Activated CD8-positive, alpha-beta memory T cell treated with anti-CD3 and anti-CD28 coated beads, Interleukin-2, amount 50 U/mL, for 24 hours (primary cell): ENCODE measurements at regions not wholly inside any gene's neighbourhood (a gene's known extent, or its start where the extent isn't known, plus 50 kb on each side); places are given as distances from the start of the nearest gene placed in this dataset.

Experiments
- DNase-seq: peaks from one replicate; pipeline ENCODE4 v3.0.0-alpha.2; 2020; ENCODE audit errors: extremely low read depth

- no peak for DNase-seq
These were observed 163.7 kb upstream of the SLC30A5 start for GRCh38 chr5:68930139-68930538.

- DNase-seq, result no peak
These were observed 160.9 kb upstream of the SLC30A5 start for GRCh38 chr5:68932830-68933434.

DNA sequence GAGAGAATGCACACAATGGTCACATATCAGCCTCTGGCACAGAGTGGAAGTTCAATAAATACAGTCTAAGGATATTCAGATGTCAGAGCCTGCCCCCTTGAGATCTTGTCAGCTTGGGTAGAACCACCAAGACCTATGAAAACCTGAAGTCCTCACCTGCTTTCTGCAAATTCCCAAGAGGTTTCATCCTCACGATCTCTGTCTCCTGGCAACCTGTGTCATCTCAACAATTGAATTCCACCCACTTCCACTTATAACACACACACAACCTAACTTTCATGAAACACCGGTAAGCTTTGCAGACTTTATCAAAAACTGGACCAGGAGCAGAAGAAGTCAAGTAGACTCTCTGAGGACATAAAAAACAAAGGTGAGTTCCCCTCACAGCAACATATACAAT, 151.6 kb upstream of the SLC30A5 start:
- DNase-seq, result no peak

DNA sequence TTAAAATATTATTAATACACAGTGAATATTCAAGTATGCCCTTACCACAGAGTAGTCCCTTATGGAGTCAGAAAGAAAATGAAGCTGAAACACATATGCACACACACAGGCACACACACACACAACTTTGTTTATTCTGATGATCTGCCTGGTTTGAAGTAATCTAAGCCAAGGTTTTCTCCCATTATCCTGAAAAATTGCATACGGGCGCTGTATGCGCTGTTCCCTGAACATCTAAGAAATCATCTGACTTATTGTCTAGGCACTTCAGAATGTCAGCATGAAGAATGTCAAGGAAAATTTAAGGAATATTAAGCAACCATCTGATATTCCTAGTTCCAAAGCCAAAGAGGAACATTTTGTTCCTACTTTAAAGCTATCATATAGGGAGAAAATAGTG, 147.1 kb upstream of the SLC30A5 start:
- DNase-seq, result no peak

DNA sequence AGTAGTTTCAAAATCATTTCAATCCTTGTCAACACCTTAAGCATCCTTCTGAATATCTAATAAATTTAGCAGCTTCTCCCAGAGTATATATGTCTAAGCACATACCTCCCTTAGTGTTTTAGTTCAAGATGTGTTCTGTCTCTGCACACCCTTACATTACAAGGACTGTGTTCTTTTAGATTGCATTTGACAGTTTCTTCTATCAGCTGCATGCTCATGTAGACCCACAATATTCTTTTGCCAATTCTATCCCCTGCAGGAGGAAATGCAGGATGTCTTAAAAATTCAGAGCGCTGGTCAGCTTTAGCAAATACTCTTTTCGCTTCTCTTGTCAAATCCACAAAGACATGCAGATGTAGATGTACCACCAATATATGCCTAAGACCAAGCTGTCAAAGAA, 145.8 kb upstream of the SLC30A5 start:
- DNase-seq, result no peak

- no peak for DNase-seq
These were observed 144.6 kb upstream of the SLC30A5 start for GRCh38 chr5:68949256-68949655.

- DNase-seq, result no peak
These were observed 144.1 kb upstream of the SLC30A5 start for GRCh38 chr5:68949711-68950110.

DNA sequence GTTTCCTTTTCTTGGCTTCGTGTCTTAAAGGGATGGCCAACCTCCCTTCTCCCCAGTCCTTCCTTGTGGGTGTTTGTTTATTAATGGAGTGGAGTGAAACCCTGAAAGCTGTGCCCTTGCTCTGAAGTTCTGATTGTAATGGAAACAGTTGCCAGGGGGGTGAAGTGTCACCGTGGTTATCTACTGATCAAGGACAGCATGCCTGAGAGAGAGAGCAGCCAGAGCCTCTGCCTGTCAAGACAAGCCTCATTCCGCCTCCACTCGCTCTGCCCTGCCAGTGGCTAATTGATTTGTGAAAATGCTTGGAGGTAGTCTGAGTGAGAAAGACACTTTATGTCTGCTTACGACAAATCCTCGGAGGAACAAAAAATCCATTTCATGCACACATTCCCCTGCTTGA, 143.7 kb upstream of the SLC30A5 start:
- DNase-seq, result no peak

GRCh38 chr5:68950930-68951329, 142.9 kb upstream of the SLC30A5 start:
- DNase-seq, result no peak

- no peak for DNase-seq
These were observed 140.5 kb upstream of the SLC30A5 start for GRCh38 chr5:68953231-68953874.

- DNase-seq, result no peak
These were observed 139.8 kb upstream of the SLC30A5 start for GRCh38 chr5:68953875-68954617.

- DNase-seq, result no peak
These were observed 139.2 kb upstream of the SLC30A5 start for GRCh38 chr5:68954618-68954910.

DNA sequence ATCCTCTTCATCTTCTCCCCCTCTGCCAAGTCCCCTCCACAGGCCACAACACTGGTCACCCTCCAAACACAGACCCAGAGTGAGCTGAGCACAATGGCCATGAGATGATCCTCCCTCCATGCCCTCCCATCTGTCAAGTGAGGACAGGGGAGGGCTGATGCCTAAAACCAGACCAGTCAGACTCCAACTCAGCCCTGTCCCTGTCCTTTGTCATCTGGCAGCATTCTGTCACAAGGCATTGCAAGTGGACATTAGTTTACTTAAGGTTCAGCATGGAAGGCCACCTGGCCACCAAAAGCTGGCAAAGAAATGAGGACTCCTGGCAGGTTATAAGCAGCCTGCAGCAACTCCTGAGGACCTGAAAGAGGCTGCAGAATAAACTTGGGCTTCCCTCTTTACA, 136.2 kb upstream of the SLC30A5 start:
- DNase-seq, result no peak

GRCh38 chr5:68958428-68958827, 135.4 kb upstream of the SLC30A5 start:
- no peak for DNase-seq

GRCh38 chr5:68960456-68960855, 133.4 kb upstream of the SLC30A5 start:
- DNase-seq, result no peak

- DNase-seq, result no peak
These were observed 132.9 kb upstream of the SLC30A5 start for GRCh38 chr5:68960961-68961360.

GRCh38 chr5:68961762-68962161, 132.1 kb upstream of the SLC30A5 start:
- no peak for DNase-seq

GRCh38 chr5:68962757-68963484, 130.9 kb upstream of the SLC30A5 start:
- no peak for DNase-seq

GRCh38 chr5:68964679-68965078, 129.1 kb upstream of the SLC30A5 start:
- no peak for DNase-seq

DNA sequence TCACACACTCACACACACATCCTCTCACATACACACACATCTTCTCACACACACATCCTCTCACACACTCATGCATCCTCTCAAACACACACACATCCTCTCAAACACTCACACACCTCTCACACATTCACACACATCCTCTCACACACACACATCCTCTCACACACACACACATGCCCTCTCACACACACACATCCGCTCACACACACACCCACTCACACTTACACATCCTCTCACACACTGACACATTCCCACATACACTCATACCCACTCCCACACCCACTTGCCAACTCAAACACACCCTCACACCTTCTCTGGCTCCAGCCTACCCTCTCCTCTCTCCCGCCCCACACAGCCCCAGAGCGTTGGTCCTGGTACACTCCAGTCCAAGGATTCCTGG, 127.9 kb upstream of the SLC30A5 start:
- no peak for DNase-seq

- DNase-seq, result no peak
These were observed 127.2 kb upstream of the SLC30A5 start for GRCh38 chr5:68966596-68966995.

DNA sequence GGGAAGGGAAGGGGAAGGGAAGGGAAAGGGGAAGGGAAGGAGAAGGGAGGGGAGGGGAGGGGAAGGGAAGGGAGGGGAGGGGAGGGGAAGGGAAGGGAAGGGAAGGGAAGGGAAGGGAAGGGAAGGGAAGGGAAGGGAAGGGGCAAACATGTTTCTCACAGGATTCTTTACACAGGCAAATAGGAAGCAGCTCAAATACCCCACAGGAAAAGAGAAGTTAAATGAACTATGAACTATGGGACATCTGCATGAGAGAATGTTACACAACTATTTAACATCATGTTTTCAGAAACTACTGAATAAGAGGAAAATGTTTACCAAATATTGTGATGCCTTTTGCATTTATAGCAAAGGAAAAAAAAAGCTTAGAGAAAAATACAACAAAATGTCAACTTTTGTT, 125.4 kb upstream of the SLC30A5 start:
- DNase-seq, result no peak

- no peak for DNase-seq
These were observed 123.2 kb upstream of the SLC30A5 start for GRCh38 chr5:68970617-68971016.
